ENCODE measurements at regions not wholly inside any gene's neighbourhood (a gene's known extent, or its start where the extent isn't known, plus 50 kb on each side); places are given as distances from the start of the nearest gene placed in this dataset.

DNA sequence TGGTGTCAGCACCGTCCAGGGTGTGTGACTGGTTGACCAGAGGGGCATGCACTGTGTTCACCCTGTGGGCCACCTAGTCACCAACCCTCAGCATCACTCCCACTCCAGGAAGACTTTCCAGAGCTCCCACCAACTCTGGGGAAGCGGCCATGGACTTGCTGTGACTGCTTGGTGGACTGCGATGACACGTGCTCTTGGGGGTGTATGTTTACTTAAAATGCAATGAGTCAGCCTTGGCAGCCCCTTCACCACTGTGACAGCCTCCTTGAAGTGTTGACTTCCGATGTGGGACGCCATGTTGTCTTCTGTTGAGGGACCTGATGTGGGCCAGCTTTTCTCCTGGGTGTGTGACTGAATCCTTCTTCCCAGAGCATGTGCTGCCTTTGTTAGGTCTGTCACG, 151.1 kb upstream of the RTL1 start:
- H3K36me3 Mint-ChIP-seq (ENCODE audit: insufficient read depth, unreplicated experiment): no peaks in the 10 kb centered on the region
- H3K9me3 Mint-ChIP-seq (ENCODE audit: unreplicated experiment): no peaks in the 10 kb centered on the region
- TF ChIP-seq, protein P1, sequence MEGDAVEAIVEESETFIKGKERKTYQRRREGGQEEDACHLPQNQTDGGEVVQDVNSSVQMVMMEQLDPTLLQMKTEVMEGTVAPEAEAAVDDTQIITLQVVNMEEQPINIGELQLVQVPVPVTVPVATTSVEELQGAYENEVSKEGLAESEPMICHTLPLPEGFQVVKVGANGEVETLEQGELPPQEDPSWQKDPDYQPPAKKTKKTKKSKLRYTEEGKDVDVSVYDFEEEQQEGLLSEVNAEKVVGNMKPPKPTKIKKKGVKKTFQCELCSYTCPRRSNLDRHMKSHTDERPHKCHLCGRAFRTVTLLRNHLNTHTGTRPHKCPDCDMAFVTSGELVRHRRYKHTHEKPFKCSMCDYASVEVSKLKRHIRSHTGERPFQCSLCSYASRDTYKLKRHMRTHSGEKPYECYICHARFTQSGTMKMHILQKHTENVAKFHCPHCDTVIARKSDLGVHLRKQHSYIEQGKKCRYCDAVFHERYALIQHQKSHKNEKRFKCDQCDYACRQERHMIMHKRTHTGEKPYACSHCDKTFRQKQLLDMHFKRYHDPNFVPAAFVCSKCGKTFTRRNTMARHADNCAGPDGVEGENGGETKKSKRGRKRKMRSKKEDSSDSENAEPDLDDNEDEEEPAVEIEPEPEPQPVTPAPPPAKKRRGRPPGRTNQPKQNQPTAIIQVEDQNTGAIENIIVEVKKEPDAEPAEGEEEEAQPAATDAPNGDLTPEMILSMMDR (IDR thresholded peaks at IDR 0.05; ENCODE audit: unreplicated experiment): no peak
- POLR2A ChIA-PET: no interaction called here
- intact Hi-C loops (cut with micrococcal nuclease): no loop called here
- peaks cover 6% of the 10 kb centered on the region for H3K4me1 Mint-ChIP-seq (ENCODE audit: insufficient read depth, unreplicated experiment)
- no TSS peak for BruUV-seq (replicated peaks)
- no peak overlapping the region for H3K27ac Mint-ChIP-seq (ENCODE audit: low read depth, unreplicated experiment)
- CTCF ChIA-PET: interaction anchor here (0.6 kb wide), 1 partner anchor 768 kb away, joined by 3 read pairs; no protein-coding TSS in a partner anchor
- no peak for DNase-seq (ENCODE audit: unreplicated experiment)
- no peaks in the 10 kb centered on the region for H3K27me3 Mint-ChIP-seq (ENCODE audit: insufficient read depth, unreplicated experiment)
- no peak overlapping the region for H3K4me3 Mint-ChIP-seq (ENCODE audit: unreplicated experiment)

DNA sequence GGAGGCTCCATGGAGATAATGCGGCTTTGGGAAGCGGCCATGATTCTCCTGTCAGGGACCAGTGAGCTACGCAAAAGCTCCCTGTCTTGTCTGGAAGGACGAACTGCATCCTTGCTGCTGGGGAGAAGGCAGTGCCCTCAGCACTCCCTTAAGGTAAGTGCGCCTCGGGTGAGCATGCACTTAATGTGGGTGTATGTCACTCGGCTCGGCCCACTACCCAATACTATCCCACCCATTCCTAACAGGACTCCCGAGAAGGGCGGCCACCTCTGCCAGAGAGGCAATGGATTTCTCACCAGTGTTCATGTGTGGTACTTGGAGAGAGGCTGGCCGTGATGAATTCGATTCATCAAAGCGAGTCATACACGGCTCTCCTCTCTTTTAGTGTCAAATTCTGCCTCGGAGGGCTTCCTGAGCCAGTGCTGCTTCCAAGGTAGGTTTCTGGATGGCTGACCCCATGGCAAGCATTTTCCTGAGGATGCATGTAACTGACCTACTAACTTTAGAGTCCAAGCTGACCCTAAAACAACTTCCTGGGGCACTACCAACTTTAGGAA, 151.7 kb upstream of the RTL1 start:
- no peak for DNase-seq (ENCODE audit: unreplicated experiment)
- Mint-ChIP-seq H3K4me3 (ENCODE audit: unreplicated experiment) (no peak overlapping the region), H3K9me3 (ENCODE audit: unreplicated experiment) (no peaks in the 10 kb centered on the region), H3K36me3 (ENCODE audit: insufficient read depth, unreplicated experiment) (no peaks in the 10 kb centered on the region), H3K27ac (ENCODE audit: low read depth, unreplicated experiment) (no peak overlapping the region), H3K27me3 (ENCODE audit: insufficient read depth, unreplicated experiment) (no peaks in the 10 kb centered on the region), H3K4me1 (ENCODE audit: insufficient read depth, unreplicated experiment) (peaks cover 6% of the 10 kb centered on the region)
- intact Hi-C loops (cut with micrococcal nuclease): no loop called here
- no TSS peak for BruUV-seq (replicated peaks)
- TF ChIP-seq, protein P1 (IDR thresholded peaks at IDR 0.05; ENCODE audit: unreplicated experiment): no peak
- ChIA-PET POLR2A (no interaction called here), CTCF (no interaction called here)

DNA sequence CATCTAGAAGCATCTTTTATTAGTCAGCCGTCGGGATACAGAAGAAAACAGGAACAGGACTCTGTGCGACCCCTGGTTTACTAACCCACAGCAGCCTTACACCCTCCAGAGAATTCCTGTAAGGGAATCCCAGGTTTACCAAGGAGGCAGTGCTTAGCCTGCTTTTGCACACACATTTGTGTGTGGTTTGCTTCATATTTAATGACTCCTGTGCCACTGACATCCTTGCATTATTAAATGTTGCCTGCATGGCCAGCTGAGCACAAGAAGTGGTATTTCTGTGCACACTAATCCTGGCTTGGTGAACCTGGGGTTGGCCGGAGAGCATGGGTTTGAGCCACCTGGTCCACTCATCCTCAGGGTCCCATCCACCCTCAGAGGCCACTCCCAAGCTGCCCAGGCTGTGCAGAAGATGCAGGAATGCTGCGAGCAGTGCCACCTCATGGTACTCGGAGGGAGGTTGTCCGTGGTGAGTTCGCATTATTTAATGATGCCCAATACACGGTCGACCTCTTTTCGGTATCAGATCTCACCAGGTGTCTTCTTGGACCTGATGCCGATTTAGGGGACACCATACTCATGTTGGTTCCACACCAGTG, 152.4 kb upstream of the RTL1 start:
- H3K27ac Mint-ChIP-seq (ENCODE audit: low read depth, unreplicated experiment): no peak overlapping the region
- CTCF ChIA-PET: no interaction called here
- no TSS peak for BruUV-seq (replicated peaks)
- TF ChIP-seq, protein P1 (IDR thresholded peaks at IDR 0.05; ENCODE audit: unreplicated experiment): no peak
- peaks cover 6% of the 10 kb centered on the region for H3K4me1 Mint-ChIP-seq (ENCODE audit: insufficient read depth, unreplicated experiment)
- no peaks in the 10 kb centered on the region for H3K9me3 Mint-ChIP-seq (ENCODE audit: unreplicated experiment)
- intact Hi-C loops (cut with micrococcal nuclease): no loop called here
- no peak for DNase-seq (ENCODE audit: unreplicated experiment)
- no peaks in the 10 kb centered on the region for H3K27me3 Mint-ChIP-seq (ENCODE audit: insufficient read depth, unreplicated experiment)
- no peaks in the 10 kb centered on the region for H3K36me3 Mint-ChIP-seq (ENCODE audit: insufficient read depth, unreplicated experiment)
- POLR2A ChIA-PET: no interaction called here
- H3K4me3 Mint-ChIP-seq (ENCODE audit: unreplicated experiment): no peak overlapping the region

DNA sequence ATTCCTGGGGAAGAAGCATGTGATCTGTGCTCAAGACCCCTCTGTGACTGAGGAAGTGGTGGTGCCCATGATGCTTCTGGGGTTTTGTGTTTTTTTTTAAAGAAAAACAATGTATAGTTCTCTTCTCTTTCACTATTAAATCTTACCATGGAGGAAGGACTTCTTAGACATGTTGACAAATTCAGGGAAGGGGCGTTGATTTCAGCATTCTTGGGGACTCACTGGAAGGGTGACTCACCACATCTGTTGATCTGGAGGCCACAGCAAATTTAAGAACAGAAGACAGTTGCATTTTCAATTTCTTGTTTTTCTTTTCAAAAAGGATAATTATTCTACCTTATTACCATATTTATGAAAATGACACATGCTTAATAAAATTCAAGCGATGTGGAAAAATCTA, 152.9 kb upstream of the RTL1 start:
- intact Hi-C loops (cut with micrococcal nuclease): no loop called here
- no TSS peak for BruUV-seq (replicated peaks)

More for the DNA sequence above, 152.9 kb upstream of the RTL1 start:
- Mint-ChIP-seq H3K27ac (ENCODE audit: low read depth, unreplicated experiment) (no peak overlapping the region), H3K9me3 (ENCODE audit: unreplicated experiment) (no peaks in the 10 kb centered on the region), H3K36me3 (ENCODE audit: insufficient read depth, unreplicated experiment) (no peaks in the 10 kb centered on the region), H3K27me3 (ENCODE audit: insufficient read depth, unreplicated experiment) (no peaks in the 10 kb centered on the region), H3K4me1 (ENCODE audit: insufficient read depth, unreplicated experiment) (peaks cover 6% of the 10 kb centered on the region), H3K4me3 (ENCODE audit: unreplicated experiment) (no peak overlapping the region)
- no peak for DNase-seq (ENCODE audit: unreplicated experiment)
- TF ChIP-seq, protein P1 (IDR thresholded peaks at IDR 0.05; ENCODE audit: unreplicated experiment): no peak
- ChIA-PET POLR2A (no interaction called here), CTCF (interaction anchor here (0.8 kb wide), 1 partner anchor 113 kb away, joined by 4 read pairs; no protein-coding TSS in a partner anchor)
